IMR-90 (cell line): ENCODE measurements at regions not wholly inside any gene's neighbourhood (a gene's known extent, or its start where the extent isn't known, plus 50 kb on each side); places are given as distances from the start of the nearest gene placed in this dataset.

Experiments
- CEBPB ChIP-seq: IDR thresholded peaks from 2 replicates; pipeline ENCODE4 v1.6.1; 2012; ENCODE audit warnings: low read depth, low read length, improper control_type of control experiment
- POLR2A ChIP-seq: IDR thresholded peaks from 2 replicates; pipeline ENCODE4 v1.6.1; 2012; ENCODE audit warnings: mild to moderate bottlenecking, low read depth, low read length
- RFX5 ChIP-seq: IDR thresholded peaks from 2 replicates; pipeline ENCODE4 v1.8.0; 2012; ENCODE audit warnings: low read depth, mild to moderate bottlenecking, low read length, moderate library complexity
- TF ChIP-seq, protein P1 (sequence below): conservative IDR thresholded peaks from 2 replicates; pipeline ENCODE4 v1.5.1; 2012; ENCODE audit warnings: mild to moderate bottlenecking, low read depth, low read length, improper control_type of control experiment

DNA sequence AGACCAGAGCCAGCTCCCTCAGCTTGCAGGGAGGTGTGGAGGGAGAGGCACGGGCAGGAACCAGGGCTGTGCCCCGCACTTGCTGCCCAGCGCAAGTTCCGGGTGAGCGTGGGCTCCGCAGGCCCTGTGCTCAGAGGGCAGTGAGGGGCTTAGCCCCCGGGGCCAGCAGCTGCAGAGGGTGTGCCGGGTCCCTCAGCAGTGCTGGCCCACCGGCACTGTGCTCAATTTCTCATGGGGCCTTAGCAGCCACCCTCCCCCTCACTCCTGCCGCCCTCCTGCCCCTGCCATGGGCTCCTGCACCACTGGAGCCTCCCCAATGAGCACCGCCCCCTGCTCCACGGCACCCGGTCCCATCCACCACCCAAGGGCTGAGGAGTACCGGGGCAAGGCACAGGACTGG is 104.6 kb upstream of the SRD5A3 start:
- TF ChIP-seq, protein P1, sequence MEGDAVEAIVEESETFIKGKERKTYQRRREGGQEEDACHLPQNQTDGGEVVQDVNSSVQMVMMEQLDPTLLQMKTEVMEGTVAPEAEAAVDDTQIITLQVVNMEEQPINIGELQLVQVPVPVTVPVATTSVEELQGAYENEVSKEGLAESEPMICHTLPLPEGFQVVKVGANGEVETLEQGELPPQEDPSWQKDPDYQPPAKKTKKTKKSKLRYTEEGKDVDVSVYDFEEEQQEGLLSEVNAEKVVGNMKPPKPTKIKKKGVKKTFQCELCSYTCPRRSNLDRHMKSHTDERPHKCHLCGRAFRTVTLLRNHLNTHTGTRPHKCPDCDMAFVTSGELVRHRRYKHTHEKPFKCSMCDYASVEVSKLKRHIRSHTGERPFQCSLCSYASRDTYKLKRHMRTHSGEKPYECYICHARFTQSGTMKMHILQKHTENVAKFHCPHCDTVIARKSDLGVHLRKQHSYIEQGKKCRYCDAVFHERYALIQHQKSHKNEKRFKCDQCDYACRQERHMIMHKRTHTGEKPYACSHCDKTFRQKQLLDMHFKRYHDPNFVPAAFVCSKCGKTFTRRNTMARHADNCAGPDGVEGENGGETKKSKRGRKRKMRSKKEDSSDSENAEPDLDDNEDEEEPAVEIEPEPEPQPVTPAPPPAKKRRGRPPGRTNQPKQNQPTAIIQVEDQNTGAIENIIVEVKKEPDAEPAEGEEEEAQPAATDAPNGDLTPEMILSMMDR = no peak
- TF ChIP-seq RFX5 = no peak
- no peak for TF ChIP-seq POLR2A
- no peak for TF ChIP-seq CEBPB
